ENCODE measurements at regions not wholly inside any gene's neighbourhood (a gene's known extent, or its start where the extent isn't known, plus 50 kb on each side); places are given as distances from the start of the nearest gene placed in this dataset.

GRCh38 chr1:5389101-5389885 is 602.9 kb downstream of the NPHP4 start:
- TF ChIP-seq CTCF (IDR thresholded peaks at IDR 0.05 in 2 of 3, conservative IDR thresholded peaks at IDR 0.05 in 1 of 3; ENCODE audit: borderline replicate concordance in 1 of 3, insufficient read depth in 1 of 3, low read depth in 2 of 3, low read length in 2 of 3) (no peak), ZNF274 (IDR thresholded peaks at IDR 0.05; ENCODE audit: low read depth, low read length) (no peak), MAX (IDR thresholded peaks at IDR 0.05) (no peak), CEBPB (IDR thresholded peaks at IDR 0.05; ENCODE audit: low read depth) (no peak)

All from HCT116 (cell line).